ENCODE measurements at regions not wholly inside any gene's neighbourhood (a gene's known extent, or its start where the extent isn't known, plus 50 kb on each side); places are given as distances from the start of the nearest gene placed in this dataset.

GRCh38 chr17:73725794-73726515 is 81.7 kb upstream of the SDK2 start:
- peaks cover 6% of the 10 kb centered on the region for H3K36me3 Mint-ChIP-seq
- CTCF ChIA-PET = interaction anchor here (0.6 kb wide), 1 partner anchor 465 kb away, joined by 6 read pairs; no protein-coding TSS in a partner anchor
- peaks cover 15% of the 10 kb centered on the region for H3K27me3 Mint-ChIP-seq (ENCODE audit: low read depth)
- no peak overlapping the region for H3K27ac Mint-ChIP-seq
- TF ChIP-seq ZNF512 (CRISPR knock-in tag; IDR thresholded peaks at IDR 0.05; ENCODE audit: borderline replicate concordance) (no peak), JUN (CRISPR knock-in tag; IDR thresholded peaks at IDR 0.05) (no peak), SP1 (CRISPR knock-in tag; conservative IDR thresholded peaks at IDR 0.05) (no peak), TEAD1 (CRISPR knock-in tag; IDR thresholded peaks at IDR 0.05) (no peak), PREB (CRISPR knock-in tag; IDR thresholded peaks at IDR 0.05; ENCODE audit: borderline replicate concordance) (no peak), ZNF532 (CRISPR knock-in tag; IDR thresholded peaks at IDR 0.05; ENCODE audit: borderline replicate concordance) (no peak), ARID4B (CRISPR knock-in tag; IDR thresholded peaks at IDR 0.05; ENCODE audit: borderline replicate concordance) (no peak), HMGA2 (CRISPR knock-in tag; IDR thresholded peaks at IDR 0.05) (no peak), FOXK1 (CRISPR knock-in tag; IDR thresholded peaks at IDR 0.05) (no peak), SMAD3 (CRISPR knock-in tag; IDR thresholded peaks at IDR 0.05; ENCODE audit: borderline replicate concordance) (no peak)
- DNase-seq (ENCODE audit: low spot score) (no peak), ATAC-seq (no peak)
- H3K9me3 Mint-ChIP-seq = peaks cover 20% of the 10 kb centered on the region
- no peaks in the 10 kb centered on the region for H3K4me1 Mint-ChIP-seq
- POLR2A ChIA-PET = no interaction called here
- no peak overlapping the region for H3K4me3 Mint-ChIP-seq

GRCh38 chr17:73727941-73728340 is 83.7 kb upstream of the SDK2 start:
- TF ChIP-seq KAT7 (CRISPR knock-in tag; IDR thresholded peaks at IDR 0.05; ENCODE audit: borderline replicate concordance) = no peak
- no peak overlapping the region for H3K27ac Mint-ChIP-seq
- CTCF ChIA-PET = no interaction called here
- peaks cover 27% of the 10 kb centered on the region for H3K9me3 Mint-ChIP-seq
- peaks cover 22% of the 10 kb centered on the region for H3K27me3 Mint-ChIP-seq (ENCODE audit: low read depth)
- H3K4me3 Mint-ChIP-seq = no peak overlapping the region
- no peaks in the 10 kb centered on the region for H3K4me1 Mint-ChIP-seq
- DNase-seq (ENCODE audit: low spot score) (no peak), ATAC-seq (no peak)
- POLR2A ChIA-PET = no interaction called here
- peaks cover 12% of the 10 kb centered on the region for H3K36me3 Mint-ChIP-seq
